ENCODE measurements at regions not wholly inside any gene's neighbourhood (a gene's known extent, or its start where the extent isn't known, plus 50 kb on each side); places are given as distances from the start of the nearest gene placed in this dataset.

- Mint-ChIP-seq H3K4me1 (no peaks in the 10 kb centered on the region), H3K27ac (no peak overlapping the region), H3K4me3 (no peak overlapping the region), H3K27me3 (ENCODE audit: low read depth, poor library complexity) (peaks cover 3% of the 10 kb centered on the region), H3K9me3 (peaks cover 4% of the 10 kb centered on the region), H3K36me3 (ENCODE audit: low read depth) (no peaks in the 10 kb centered on the region)
- no peak for TF ChIP-seq CTCF (IDR thresholded peaks at IDR 0.05)
- no peak for DNase-seq
Observed at GRCh38 chr1:55929652-55930051, 649.7 kb downstream of the PLPP3 start.

GRCh38 chr1:55928576-55928975 is 650.8 kb downstream of the PLPP3 start:
- Mint-ChIP-seq H3K27ac (no peak overlapping the region), H3K9me3 (no peaks in the 10 kb centered on the region), H3K4me1 (no peaks in the 10 kb centered on the region), H3K27me3 (ENCODE audit: low read depth, poor library complexity) (peaks cover 3% of the 10 kb centered on the region), H3K4me3 (no peak overlapping the region), H3K36me3 (ENCODE audit: low read depth) (no peaks in the 10 kb centered on the region)
- no peak for TF ChIP-seq CTCF (IDR thresholded peaks at IDR 0.05)
- DNase-seq = no peak

GRCh38 chr1:55927702-55928290 is 651.6 kb downstream of the PLPP3 start:
- H3K4me1 Mint-ChIP-seq = no peaks in the 10 kb centered on the region
- DNase-seq = no peak

GRCh38 chr1:55926906-55927471 is 652.4 kb downstream of the PLPP3 start:
- no peaks in the 10 kb centered on the region for H3K4me1 Mint-ChIP-seq
- no peak for DNase-seq
- H3K4me3 Mint-ChIP-seq = no peak overlapping the region
- H3K27me3 Mint-ChIP-seq (ENCODE audit: low read depth, poor library complexity) = peaks cover 3% of the 10 kb centered on the region
- no peaks in the 10 kb centered on the region for H3K36me3 Mint-ChIP-seq (ENCODE audit: low read depth)
- no peak for TF ChIP-seq CTCF (IDR thresholded peaks at IDR 0.05)
- H3K9me3 Mint-ChIP-seq = no peaks in the 10 kb centered on the region
- no peak overlapping the region for H3K27ac Mint-ChIP-seq

More at GRCh38 chr1:55927702-55928290, 651.6 kb downstream of the PLPP3 start:
- no peak overlapping the region for H3K27ac Mint-ChIP-seq
- peaks cover 3% of the 10 kb centered on the region for H3K27me3 Mint-ChIP-seq (ENCODE audit: low read depth, poor library complexity)
- H3K9me3 Mint-ChIP-seq = no peaks in the 10 kb centered on the region
- no peaks in the 10 kb centered on the region for H3K36me3 Mint-ChIP-seq (ENCODE audit: low read depth)
- TF ChIP-seq CTCF (IDR thresholded peaks at IDR 0.05) = no peak
- no peak overlapping the region for H3K4me3 Mint-ChIP-seq

GRCh38 chr1:55916907-55917306 is 662.5 kb downstream of the PLPP3 start:
- Mint-ChIP-seq H3K36me3 (ENCODE audit: low read depth) (no peaks in the 10 kb centered on the region), H3K4me3 (no peak overlapping the region), H3K4me1 (no peaks in the 10 kb centered on the region), H3K9me3 (peaks cover 5% of the 10 kb centered on the region), H3K27ac (no peak overlapping the region), H3K27me3 (ENCODE audit: low read depth, poor library complexity) (peaks cover 4% of the 10 kb centered on the region)
- TF ChIP-seq CTCF (IDR thresholded peaks at IDR 0.05) = no peak
- DNase-seq = no peak

- Mint-ChIP-seq H3K9me3 (peaks cover 5% of the 10 kb centered on the region), H3K4me3 (no peak overlapping the region), H3K27me3 (ENCODE audit: low read depth, poor library complexity) (peaks cover 4% of the 10 kb centered on the region), H3K27ac (no peak overlapping the region), H3K36me3 (ENCODE audit: low read depth) (no peaks in the 10 kb centered on the region), H3K4me1 (no peaks in the 10 kb centered on the region)
- DNase-seq = no peak
- no peak for TF ChIP-seq CTCF (IDR thresholded peaks at IDR 0.05)
Observed at GRCh38 chr1:55916481-55916880, 662.9 kb downstream of the PLPP3 start.

Measured in nephron progenitor cell (in vitro differentiated cells).